Keratinocyte (primary cell): ENCODE measurements at regions not wholly inside any gene's neighbourhood (a gene's known extent, or its start where the extent isn't known, plus 50 kb on each side); places are given as distances from the start of the nearest gene placed in this dataset.

ENCODE experiments used
- EZH2 ChIP-seq: IDR thresholded peaks from one replicate; pipeline ENCODE4 v1.6.1; 2012; ENCODE audit warnings: inconsistent platforms, mild to moderate bottlenecking, low read length, moderate library complexity
- TF ChIP-seq, protein P1 (sequence below), 3 experiments: IDR thresholded peaks in 1 of 3; conservative IDR thresholded peaks in 1 of 3; optimal IDR thresholded peaks in 1 of 3; 2 replicates in 2 of 3; 3 replicates in 1 of 3; pipeline versions ENCODE3 to v1.5.1; 2011; ENCODE audit warnings: low read length in 3 of 3, mild to moderate bottlenecking in 3 of 3, moderate library complexity in 2 of 3, control low read depth in 1 of 3, inconsistent platforms in 1 of 3; ENCODE audit not compliant: insufficient read depth in 2 of 3; ENCODE audit errors: extremely low read depth in 1 of 3

DNA sequence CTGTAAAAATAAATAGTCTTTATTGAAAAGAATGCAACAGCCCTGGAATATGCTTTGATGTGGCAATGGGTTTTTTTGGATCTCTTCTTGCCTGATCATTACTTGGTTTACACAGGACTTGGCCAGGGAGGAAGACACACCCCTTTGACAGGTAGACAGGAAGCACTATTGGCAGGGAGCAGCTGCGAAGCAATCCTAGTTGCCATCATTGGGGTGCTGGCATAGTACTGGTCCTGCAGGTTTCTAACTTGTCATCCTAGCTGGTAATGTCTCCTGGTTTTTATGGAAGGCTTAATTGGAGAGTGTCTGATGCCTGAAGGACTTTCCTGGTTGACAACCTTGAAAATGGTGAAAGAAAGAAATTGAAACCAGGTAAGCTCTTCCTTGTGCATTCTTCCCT is 71.2 kb upstream of the CCN6 start:
- TF ChIP-seq, protein P1, sequence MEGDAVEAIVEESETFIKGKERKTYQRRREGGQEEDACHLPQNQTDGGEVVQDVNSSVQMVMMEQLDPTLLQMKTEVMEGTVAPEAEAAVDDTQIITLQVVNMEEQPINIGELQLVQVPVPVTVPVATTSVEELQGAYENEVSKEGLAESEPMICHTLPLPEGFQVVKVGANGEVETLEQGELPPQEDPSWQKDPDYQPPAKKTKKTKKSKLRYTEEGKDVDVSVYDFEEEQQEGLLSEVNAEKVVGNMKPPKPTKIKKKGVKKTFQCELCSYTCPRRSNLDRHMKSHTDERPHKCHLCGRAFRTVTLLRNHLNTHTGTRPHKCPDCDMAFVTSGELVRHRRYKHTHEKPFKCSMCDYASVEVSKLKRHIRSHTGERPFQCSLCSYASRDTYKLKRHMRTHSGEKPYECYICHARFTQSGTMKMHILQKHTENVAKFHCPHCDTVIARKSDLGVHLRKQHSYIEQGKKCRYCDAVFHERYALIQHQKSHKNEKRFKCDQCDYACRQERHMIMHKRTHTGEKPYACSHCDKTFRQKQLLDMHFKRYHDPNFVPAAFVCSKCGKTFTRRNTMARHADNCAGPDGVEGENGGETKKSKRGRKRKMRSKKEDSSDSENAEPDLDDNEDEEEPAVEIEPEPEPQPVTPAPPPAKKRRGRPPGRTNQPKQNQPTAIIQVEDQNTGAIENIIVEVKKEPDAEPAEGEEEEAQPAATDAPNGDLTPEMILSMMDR (optimal IDR thresholded peaks at IDR 0.05 in 1 of 3, IDR thresholded peaks at IDR 0.05 in 1 of 3, conservative IDR thresholded peaks at IDR 0.05 in 1 of 3; ENCODE audit: extremely low read depth in 1 of 3, insufficient read depth in 2 of 3, low read length in 3 of 3): no peak
- no peak for TF ChIP-seq EZH2
